Pons (tissue), 1 donor: ENCODE measurements at regions not wholly inside any gene's neighbourhood (a gene's known extent, or its start where the extent isn't known, plus 50 kb on each side); places are given as distances from the start of the nearest gene placed in this dataset.
"Not testable (repeated sequence)": the region's sequence is repeated elsewhere in the genome, so short reads cannot be mapped to it uniquely, and the experiment has no call there.

Experiments used
- DNase-seq: peaks from one replicate; pipeline ENCODE4 v3.0.0-alpha.2; 2016; ENCODE audit warnings: low spot score

- DNase-seq, result no peak
Measured at GRCh38 chr7:85413718-85414117, 226.9 kb upstream of the SEMA3D start.

- no peak for DNase-seq
Measured at GRCh38 chr7:85412912-85413311, 226.1 kb upstream of the SEMA3D start.

GRCh38 chr7:85407391-85407790 is 220.5 kb upstream of the SEMA3D start:
- DNase-seq, result no peak

DNA sequence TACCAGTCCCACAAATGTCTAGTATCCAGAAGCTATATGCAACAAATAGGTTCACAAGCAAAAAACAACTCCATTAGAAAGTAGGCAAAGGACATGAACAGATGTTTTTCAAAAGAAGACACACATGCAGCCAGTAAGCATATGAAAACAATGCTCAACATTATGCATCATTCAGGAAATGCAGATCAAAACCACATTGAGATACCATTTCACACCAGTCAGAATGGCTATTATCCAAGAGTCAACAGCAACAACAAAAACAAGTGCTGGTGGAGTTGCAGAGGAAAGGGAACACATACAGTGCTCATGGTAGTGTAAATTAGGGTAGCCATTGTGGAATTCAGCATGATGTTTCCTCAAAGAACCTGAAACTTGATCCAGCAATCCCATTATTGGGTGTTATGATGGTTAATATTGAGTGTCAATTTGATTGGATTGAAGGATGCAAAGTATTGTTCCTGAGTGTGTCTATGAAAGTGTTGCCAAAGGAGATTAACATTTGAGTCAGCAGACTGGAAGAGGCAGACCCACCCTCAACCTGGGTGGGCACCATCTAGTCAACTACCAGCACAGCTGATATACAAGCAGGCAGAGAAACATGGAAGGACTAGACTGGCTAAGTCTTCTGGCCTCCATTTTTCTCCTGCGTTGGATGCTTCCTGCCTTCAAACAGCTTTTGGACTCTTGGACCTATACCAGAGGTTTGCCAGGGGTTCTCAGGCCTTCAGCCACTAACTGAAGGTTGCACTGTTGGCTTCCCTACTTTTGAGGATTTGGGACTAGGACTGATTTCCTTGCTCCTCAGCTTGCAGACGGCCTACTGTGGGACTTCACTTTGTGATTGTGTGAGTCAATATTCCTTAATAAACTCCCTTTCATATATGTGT is 218.4 kb upstream of the SEMA3D start:
- DNase-seq, result no peak

GRCh38 chr7:85396676-85397075 is 209.8 kb upstream of the SEMA3D start:
- no peak for DNase-seq

DNA sequence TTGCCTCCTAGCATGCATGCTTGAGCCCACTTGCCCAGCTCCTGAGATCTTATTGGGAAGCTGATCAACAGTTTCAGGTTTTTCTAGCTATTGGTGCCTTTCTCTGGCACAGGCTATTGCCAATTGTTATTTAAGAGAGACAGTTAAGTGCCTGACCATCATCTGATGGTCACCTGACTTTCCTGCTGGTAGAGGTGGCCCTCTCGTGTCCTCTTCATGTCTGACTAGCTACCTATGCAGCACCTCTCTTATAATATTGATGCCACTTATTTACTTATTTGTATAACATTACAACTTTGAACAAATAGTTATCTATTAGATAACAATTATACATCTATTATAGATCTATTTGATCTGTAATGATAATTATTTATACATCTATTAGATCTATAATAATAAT is 205.9 kb upstream of the SEMA3D start:
- DNase-seq, result no peak

GRCh38 chr7:85392326-85392725 is 205.5 kb upstream of the SEMA3D start:
- no peak for DNase-seq

GRCh38 chr7:85386460-85386859 is 199.6 kb upstream of the SEMA3D start:
- DNase-seq, result no peak

DNA sequence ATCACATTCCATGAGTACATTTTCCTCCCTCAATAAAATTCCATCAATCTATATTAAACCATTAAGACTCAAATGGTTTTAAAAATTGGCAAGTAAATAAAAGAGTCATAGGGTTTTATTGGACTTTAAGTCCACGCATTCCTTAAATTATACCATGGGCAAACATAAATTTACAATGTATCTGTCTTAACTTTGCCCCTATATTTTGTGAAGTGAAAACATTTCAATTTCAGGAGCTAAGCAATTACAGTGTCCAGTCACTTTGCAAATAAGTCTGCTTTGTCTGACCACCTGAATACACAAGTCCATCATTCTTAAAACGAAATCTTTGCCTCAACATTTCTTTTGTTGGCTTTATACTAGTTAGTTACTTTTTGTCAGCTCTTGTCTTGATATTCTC is 197.5 kb upstream of the SEMA3D start:
- DNase-seq, result no peak

DNA sequence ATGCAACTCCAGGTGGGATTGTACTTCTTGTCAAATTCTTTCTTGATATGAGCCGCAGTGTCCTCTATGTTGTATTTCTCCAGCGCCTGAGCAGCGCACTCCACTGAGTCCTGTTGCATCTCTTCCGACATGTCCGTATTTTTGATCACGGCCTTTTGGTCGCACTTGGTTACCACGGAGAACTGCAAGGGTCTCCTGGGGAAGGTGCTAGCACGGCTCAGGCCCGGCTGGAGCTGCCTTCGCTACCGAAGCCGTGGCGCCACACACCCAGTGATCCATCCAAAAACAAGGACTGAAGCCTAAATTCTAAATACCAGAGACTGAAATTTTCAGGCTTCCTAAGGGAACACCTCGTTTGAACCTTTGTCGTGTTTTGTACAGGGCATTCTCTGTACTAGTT is 194.4 kb upstream of the SEMA3D start:
- DNase-seq, result no peak

GRCh38 chr7:85376589-85376988 is 189.7 kb upstream of the SEMA3D start:
- DNase-seq, result no peak

GRCh38 chr7:85356916-85357315 is 170.1 kb upstream of the SEMA3D start:
- no peak for DNase-seq

- no peak for DNase-seq
Measured at GRCh38 chr7:85343484-85343883, 156.6 kb upstream of the SEMA3D start.

- DNase-seq, result no peak
Measured at GRCh38 chr7:85342781-85343180, 155.9 kb upstream of the SEMA3D start.

DNA sequence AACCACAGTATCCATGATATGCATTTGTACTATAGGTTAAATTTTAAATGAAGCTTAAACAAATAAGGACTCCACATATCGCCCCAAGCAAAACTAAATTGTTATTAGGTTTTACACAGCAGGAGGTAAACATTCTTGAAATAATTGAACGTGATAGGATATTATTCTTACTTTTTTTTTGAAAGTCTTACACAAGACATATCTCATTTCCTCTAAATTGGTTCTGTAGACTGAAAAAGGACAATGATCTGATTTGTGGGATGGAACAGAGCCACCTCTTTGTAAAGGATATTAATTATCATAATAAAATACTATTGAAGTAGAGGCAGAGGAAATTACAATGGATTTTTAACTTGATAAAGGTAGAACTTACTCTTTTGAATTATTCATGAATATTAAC is 155.1 kb upstream of the SEMA3D start:
- no peak for DNase-seq

DNA sequence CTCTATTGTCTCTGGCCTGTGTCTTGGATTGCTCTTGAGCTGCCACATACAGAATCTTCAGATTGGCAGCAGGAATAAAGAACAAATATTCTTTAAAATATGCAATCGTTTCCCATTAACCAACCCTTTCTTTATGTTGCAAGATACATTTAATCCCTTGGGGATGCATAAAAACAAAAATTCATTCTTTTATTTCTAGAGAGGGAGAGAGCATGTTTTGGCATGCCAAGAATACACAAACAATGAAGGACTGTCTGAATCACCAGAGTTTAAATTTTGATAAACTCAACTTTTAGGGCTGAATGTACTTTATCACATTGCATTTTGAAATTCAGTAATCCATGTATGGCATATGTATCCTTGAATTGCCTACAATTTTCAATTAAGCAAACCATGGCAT is 154.3 kb upstream of the SEMA3D start:
- no peak for DNase-seq

DNA sequence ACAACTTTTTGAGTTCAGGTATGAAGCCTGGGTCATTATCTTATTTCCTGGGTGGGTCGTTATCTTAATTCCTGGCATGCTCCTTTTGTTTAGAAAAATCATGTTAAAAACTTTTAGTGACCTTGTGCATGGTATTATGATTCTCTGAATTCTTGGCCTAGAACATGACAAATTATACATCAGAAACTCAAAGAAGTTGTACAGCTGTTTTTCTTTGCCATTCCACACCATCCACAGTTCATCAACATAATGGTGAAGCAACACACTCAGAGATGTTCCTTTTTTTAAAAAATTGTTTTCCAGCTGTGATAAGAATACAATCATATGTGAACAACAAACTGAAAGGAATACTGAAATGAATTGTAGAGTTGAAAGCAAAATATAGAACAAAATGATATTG is 149.2 kb upstream of the SEMA3D start:
- no peak for DNase-seq

GRCh38 chr7:85335113-85335512 is 148.3 kb upstream of the SEMA3D start:
- DNase-seq, result not testable (repeated sequence)

GRCh38 chr7:85328456-85328998 is 141.7 kb upstream of the SEMA3D start:
- DNase-seq, result no peak

GRCh38 chr7:85324145-85324799 is 137.4 kb upstream of the SEMA3D start:
- no peak for DNase-seq

GRCh38 chr7:85322252-85322651 is 135.4 kb upstream of the SEMA3D start:
- DNase-seq, result no peak

- DNase-seq, result no peak
Measured at GRCh38 chr7:85320699-85321476, 134.0 kb upstream of the SEMA3D start.

GRCh38 chr7:85316489-85316888 is 129.6 kb upstream of the SEMA3D start:
- DNase-seq, result no peak
